ENCODE measurements at regions not wholly inside any gene's neighbourhood (a gene's known extent, or its start where the extent isn't known, plus 50 kb on each side); places are given as distances from the start of the nearest gene placed in this dataset.

DNA sequence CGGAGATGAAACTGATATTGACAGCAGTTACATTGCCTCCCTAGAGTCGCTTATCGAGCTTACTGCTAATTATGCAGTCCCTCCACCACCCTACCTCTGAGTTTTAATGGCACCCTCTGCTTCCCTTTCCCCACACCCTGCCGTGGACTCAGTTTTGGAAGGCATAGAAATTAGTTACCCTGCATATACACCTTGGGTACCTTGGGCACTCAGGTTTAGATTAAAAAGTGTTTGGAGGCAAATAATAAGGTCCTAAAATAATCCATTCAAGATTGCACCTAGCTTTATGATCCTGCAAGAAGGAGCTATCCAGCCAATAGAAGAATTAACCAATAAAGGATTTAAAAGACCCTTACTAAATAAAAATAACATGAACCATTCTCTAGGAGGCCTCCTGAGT is 117.8 kb upstream of the AGBL1 start:
- TF ChIP-seq YY1 (IDR thresholded peaks at IDR 0.05; ENCODE audit: insufficient read depth, insufficient read length) (no peak), SUZ12 (IDR thresholded peaks at IDR 0.05; ENCODE audit: extremely low read depth, insufficient read depth, insufficient read length) (no peak)
